Stimulated activated CD4-positive, alpha-beta T cell treated with anti-CD3 and anti-CD28 coated beads, TNF-alpha, amount 100 ng/mL, for 24 hours (primary cell): ENCODE measurements at regions not wholly inside any gene's neighbourhood (a gene's known extent, or its start where the extent isn't known, plus 50 kb on each side); places are given as distances from the start of the nearest gene placed in this dataset.
"Not testable (repeated sequence)": the region's sequence is repeated elsewhere in the genome, so short reads cannot be mapped to it uniquely, and the experiment has no call there.

ENCODE experiments used
- DNase-seq, 3 experiments: peaks; one replicate each; pipeline ENCODE4 v3.0.0-alpha.2; 2020; ENCODE audit warnings: low read depth in 3 of 3

GRCh38 chr2:16109821-16110310, 169.5 kb downstream of the MYCN start:
- no peak for DNase-seq

- no peak for DNase-seq
Observed at GRCh38 chr2:16109368-16109820, 169.0 kb downstream of the MYCN start.

GRCh38 chr2:16107246-16107645, 166.9 kb downstream of the MYCN start:
- DNase-seq, result no peak

GRCh38 chr2:16106619-16107018, 166.3 kb downstream of the MYCN start:
- DNase-seq, result no peak

GRCh38 chr2:16105669-16106281, 165.4 kb downstream of the MYCN start:
- DNase-seq, result no peak

GRCh38 chr2:16104949-16105668, 164.8 kb downstream of the MYCN start:
- no peak for DNase-seq

- DNase-seq, result no peak
Observed at GRCh38 chr2:16104315-16104948, 164.1 kb downstream of the MYCN start.

- DNase-seq, result no peak
Observed at GRCh38 chr2:16103614-16104314, 163.4 kb downstream of the MYCN start.

GRCh38 chr2:16102976-16103380, 162.6 kb downstream of the MYCN start:
- DNase-seq, result no peak

- DNase-seq, result no peak
Observed at GRCh38 chr2:16102358-16102975, 162.1 kb downstream of the MYCN start.

GRCh38 chr2:16101196-16101595, 160.8 kb downstream of the MYCN start:
- DNase-seq, result no peak

GRCh38 chr2:16100006-16100405, 159.7 kb downstream of the MYCN start:
- DNase-seq, result no peak

- no peak for DNase-seq
Observed at GRCh38 chr2:16099326-16099725, 159.0 kb downstream of the MYCN start.

GRCh38 chr2:16096962-16097361, 156.6 kb downstream of the MYCN start:
- DNase-seq, result no peak

- not testable (repeated sequence) for DNase-seq
Observed at GRCh38 chr2:16095483-16095882, 155.1 kb downstream of the MYCN start.

- DNase-seq, result no peak
Observed at GRCh38 chr2:16094811-16095210, 154.5 kb downstream of the MYCN start.

- no peak for DNase-seq
Observed at GRCh38 chr2:16093639-16094529, 153.5 kb downstream of the MYCN start.

GRCh38 chr2:16092861-16093638, 152.7 kb downstream of the MYCN start:
- no peak for DNase-seq

GRCh38 chr2:16091576-16092282, 151.4 kb downstream of the MYCN start:
- no peak for DNase-seq
